GM21423 (cell line): ENCODE measurements at regions not wholly inside any gene's neighbourhood (a gene's known extent, or its start where the extent isn't known, plus 50 kb on each side); places are given as distances from the start of the nearest gene placed in this dataset.

Source experiments
- ATAC-seq: cut with Tn5 transposase; IDR thresholded peaks from one replicate; pipeline ENCODE4 v1.9.1; 2021; ENCODE audit warnings: mild to moderate bottlenecking, moderate library complexity; ENCODE audit not compliant: unreplicated experiment

DNA sequence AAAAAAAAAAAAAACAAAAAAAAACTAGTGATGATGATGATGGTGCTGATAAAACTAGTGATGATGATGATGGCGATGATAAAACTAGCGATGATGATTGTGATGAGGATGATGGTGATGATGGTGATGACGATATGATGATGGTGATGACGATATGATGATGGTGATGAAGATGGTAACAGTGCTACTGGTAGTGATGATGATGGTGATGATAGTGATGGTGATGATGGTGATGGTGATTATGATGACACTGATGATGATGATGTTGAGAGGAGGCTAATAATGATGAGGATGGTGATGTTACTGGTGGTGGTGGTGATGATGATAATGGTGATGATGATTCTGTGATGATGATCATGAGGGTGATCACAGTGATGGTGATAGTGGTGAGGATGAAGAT, 345.5 kb upstream of the CDH4 start:
- ATAC-seq = no peak

- ATAC-seq = no peak
These were observed 338.8 kb upstream of the CDH4 start for GRCh38 chr20:60913298-60913697.

DNA sequence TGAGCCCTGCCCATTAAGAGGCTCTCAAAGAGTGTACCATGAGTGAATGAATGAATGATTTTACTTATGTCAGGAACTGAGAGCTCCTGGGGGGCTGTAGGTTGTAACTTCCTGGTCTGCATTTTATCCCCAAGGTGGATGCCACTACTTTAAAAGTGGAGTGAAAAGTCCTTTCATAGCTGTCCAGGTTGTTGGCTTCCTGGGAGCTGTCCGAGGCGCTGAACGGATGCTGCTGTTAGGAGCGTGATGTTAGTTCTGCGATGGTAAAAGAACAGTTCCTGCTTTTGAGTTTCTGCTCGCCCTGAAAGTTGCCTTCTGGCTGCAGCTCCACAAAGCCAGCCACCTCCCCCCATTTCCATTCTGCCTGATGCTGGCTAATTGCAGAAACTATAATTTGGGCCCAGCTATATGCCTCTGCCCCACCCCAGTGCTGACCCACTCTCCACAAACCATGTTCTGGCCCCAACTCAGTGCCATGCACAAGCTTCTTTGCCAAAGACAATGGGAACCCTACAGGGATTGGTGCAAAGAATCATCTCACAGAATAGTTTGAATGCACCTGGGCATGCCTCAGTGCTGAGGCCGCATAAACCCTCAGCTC, 330.9 kb upstream of the CDH4 start:
- no peak for ATAC-seq

DNA sequence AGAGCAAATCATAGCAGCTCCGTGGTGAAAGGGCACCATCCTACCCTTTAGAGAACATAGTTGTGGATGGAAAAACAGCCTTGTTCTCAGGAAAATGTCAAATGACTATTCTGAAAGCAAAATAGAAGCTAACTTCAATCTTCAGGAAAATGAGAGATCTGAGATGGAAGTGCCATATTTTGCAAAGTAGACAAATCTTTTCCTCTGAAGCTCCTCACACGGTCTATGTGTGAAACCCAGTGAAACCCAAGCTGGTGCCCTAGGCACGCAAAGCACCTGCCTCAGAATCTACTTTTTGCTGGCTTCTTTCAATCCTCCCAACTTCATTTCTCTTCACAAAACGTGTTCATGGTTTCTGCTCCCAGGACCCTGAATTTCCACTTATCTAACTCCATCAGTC, 325.2 kb upstream of the CDH4 start:
- ATAC-seq = no peak

DNA sequence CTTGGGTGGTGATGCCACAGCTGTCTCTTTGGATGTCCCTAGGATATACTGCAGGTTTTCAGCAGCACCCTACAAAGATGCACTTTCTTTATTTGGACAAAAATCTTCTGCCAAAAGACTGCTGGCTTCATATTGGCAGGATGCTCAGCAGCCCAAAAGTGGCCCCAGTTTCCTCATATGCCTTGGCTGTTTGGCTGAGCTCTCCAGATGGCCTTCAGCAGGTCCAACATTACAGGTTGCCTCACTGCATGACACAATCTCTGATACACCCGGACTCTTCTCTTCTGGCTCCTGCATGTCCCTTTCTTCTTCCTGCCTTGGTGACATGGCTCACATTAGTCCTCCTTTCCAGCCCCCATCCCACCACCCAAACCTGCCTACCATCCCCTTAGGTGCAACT, 323.7 kb upstream of the CDH4 start:
- ATAC-seq = no peak

DNA sequence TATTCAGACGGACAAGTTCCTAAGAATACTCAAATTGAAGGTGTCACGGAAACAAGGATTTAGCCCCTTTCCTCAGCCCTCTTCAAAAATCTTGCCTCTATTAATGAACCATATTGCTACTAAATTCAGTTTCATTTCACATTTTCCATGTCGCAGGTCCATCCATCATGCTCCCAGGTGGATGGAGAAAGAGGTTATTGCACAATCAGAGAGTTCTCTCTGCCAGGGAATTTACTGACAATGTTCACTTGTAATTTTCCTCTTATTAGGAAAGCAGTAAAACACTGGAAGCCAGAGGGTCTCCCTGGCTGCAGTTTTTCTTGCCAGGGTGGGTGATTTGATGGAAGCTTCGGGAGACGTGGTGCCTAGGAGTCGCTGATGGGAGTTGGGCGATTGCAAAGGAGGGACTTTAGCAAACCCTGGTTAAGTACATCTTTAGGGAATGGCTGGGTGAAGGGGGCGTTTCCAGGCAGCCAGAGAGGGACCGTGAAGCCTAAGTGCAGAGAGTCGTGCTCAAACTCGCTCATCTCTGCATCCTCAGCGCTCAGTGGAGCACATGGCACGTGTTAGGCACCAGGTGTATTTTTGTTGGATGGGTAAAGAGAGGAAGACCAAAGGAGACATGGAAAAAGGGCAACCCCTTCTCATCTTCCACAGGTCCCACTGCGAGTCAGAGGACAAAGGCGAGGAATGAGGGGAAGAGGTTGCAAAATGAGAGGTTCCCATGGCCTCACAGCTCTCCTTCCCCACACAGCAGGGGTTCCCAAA, 321.9 kb upstream of the CDH4 start:
- no peak for ATAC-seq

GRCh38 chr20:60931696-60932095, 320.4 kb upstream of the CDH4 start:
- no peak for ATAC-seq

DNA sequence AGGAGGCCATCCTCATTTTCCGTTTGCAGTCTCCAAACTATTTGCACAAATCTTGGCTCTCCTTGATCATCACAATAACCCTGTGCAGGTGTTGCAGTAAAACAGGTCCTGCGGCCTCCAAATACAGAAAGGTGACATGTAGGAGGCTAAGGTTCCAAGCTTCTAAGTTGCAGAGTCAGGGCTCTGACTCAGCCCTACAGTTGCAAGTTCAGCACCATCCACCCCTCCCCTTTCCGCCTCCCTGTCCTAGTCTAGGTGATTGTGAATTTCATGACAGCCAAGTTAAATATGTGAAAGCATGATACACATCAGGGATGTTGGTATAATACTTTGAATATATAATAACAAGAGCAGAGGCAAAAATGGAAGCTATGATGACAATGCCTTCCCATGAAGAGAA, 317.3 kb upstream of the CDH4 start:
- no peak for ATAC-seq

GRCh38 chr20:60935971-60936370, 316.1 kb upstream of the CDH4 start:
- ATAC-seq = no peak

DNA sequence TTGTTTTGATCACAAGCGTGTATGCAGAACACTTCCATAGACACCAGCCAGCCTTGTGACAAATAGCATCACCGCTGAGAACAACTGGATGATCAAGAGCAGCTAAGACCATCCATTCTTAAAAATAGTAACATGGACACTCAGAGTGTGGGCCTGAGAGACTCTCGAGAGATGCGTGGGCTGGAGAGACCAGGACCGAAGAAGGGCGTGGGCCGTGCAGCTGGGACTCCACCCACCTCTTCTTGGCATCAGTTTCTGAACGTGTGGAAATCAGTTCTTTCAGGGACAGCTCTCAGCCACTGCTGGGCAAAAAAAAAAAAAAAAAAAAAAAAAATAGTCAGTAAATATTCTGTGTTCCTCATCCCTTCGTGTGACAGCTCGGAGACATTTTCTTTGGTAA, 314.5 kb upstream of the CDH4 start:
- no peak for ATAC-seq

DNA sequence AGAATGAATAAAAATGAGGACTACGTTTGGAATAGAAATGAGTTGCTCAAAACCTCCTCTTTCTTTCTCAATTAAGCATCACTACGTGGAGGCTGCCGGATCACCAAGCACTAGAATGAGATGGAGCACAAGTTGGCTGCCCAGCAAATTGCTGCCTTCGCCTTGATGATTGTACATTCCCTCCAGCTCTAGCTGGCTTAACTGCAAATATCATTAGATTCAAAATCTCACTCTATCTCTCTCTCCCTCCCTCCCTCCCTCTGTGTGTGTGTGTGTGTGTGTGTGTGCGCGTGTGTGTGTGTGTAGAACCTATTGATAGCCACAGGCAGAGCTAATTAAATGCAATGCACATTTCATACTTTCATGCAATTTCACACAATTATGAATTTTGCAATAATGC, 310.7 kb upstream of the CDH4 start:
- no peak for ATAC-seq

DNA sequence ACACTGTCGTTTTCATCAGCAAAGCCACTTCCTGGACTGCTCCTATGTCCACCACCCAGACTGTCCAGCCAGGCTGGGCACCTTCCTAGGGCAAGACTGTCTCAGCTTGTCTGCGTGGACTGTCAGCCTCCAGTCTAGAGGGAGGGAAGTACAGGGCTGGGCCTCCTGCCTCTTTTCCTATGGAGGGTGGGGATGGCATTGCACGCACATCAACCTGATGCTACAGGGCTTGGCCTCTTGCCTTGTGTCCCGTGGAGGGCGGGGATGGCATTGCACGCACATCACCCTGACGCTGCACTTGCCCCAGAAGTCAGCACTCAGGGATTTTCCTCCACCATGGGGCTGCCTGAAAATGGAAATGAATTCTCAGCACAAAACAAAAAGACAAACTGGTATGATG, 304.2 kb upstream of the CDH4 start:
- ATAC-seq = no peak

GRCh38 chr20:60948224-60948623, 303.8 kb upstream of the CDH4 start:
- no peak for ATAC-seq

GRCh38 chr20:60950561-60950960, 301.5 kb upstream of the CDH4 start:
- ATAC-seq = no peak

DNA sequence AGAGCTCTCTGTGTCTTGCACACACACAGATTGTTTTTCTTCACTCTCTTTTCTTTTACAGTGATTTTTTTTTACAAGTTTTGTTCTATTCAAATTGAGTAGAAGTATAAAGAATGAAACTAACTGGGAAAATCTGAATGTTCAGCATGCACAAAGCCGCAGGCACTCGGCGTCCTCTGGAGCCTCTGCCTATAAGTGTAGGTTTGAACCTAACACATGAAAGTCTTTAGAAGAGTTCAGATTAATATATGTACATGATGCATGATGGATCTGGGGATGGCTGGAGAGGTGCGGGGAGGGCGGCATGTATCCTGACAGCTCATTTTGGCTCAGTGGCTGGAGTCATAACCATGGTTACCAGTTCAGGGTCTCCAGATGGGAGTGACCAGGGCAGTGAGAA, 301.1 kb upstream of the CDH4 start:
- no peak for ATAC-seq

DNA sequence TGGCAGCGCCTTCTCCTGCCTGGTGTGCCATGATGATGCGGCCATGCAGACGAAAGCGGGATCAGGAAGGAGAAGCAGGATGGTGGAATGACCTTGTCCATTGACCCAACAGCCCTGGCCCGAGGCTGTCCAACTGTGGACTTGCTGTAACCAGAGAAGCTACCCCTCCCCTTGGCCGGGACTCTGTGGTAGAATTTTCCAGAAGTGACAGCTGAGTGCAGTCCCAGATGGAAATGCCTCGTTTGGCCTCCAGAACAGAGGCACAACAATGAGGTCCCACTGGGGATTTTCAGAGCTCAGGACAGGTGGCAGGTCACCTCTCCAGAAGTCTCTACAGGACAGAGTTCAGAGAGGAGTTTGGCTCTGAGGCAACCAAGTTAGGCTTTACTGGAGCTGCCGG, 299.2 kb upstream of the CDH4 start:
- ATAC-seq = no peak

DNA sequence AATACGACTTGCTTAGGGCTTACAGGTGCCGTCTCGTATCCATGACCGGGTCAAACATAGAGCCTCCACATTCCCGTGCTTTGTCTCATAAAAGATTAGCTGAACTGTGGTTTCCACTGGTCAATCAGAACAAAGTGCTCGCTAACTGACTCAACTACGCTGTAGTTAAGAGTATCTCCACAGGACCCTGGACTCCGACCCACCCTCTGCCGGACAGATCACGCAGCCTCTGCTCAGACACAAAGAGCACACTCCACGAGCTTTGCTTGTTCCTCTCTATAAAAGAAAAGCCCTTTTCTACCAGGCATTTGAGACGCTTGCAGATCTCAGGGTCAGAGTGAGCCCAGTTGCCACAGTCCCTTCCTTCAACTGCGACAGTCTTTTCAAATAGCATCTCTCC, 298.7 kb upstream of the CDH4 start:
- ATAC-seq = no peak

GRCh38 chr20:60955706-60956105, 296.4 kb upstream of the CDH4 start:
- ATAC-seq = no peak

- ATAC-seq = no peak
These were observed 295.9 kb upstream of the CDH4 start for GRCh38 chr20:60956194-60956593.

DNA sequence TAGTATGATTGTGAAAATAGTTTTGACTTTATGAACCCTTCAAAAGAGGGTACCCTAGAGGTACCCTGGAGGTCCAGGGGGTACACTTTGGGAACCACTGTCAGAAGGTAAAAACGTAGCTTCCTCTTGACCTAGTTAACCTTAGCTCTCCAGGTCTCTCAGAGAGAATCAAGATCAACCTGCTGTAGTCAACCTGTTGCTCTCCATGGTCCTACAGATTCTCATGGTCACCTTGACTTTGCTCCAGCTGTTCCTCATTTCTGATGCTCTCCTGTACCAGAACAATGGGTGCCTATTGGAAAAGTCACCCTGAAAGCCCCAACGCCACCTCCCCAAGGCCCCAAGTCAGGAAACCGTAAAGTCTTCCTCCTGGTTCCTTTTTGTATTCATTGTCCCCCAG, 294.4 kb upstream of the CDH4 start:
- ATAC-seq = no peak

- no peak for ATAC-seq
These were observed 292.1 kb upstream of the CDH4 start for GRCh38 chr20:60959971-60960370.

DNA sequence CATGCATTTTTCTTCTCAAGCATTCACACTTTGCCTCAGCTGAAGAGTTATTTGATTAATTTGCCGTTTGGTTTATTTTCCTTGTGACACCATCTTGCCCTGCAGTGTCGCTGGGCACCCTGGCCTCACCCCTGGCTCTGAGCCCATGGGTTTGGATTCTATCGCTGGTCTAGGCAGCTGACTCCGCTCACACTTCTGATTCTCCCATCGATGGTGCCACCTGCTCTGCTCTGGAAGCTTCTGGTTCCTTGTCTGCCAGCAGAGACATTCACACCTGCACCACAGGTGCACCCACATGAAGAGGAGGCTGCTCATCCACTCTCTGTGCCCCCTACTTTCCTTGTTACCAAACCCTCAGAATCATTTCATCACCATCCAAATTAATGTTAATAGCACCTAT, 291.6 kb upstream of the CDH4 start:
- ATAC-seq = no peak

- no peak for ATAC-seq
These were observed 290.5 kb upstream of the CDH4 start for GRCh38 chr20:60961551-60961950.
